Motor neuron (in vitro differentiated cells): ENCODE measurements at regions not wholly inside any gene's neighbourhood (a gene's known extent, or its start where the extent isn't known, plus 50 kb on each side); places are given as distances from the start of the nearest gene placed in this dataset.
"Not testable (repeated sequence)": the region's sequence is repeated elsewhere in the genome, so short reads cannot be mapped to it uniquely, and the experiment has no call there.

Experiments used
- ATAC-seq, 8 experiments: fragments of 200-7000 bp; cut with Tn5 transposase; replicated peaks in 6 of 8; 2 replicates each; pipeline ENCODE4 v1.8.0; 2021; ENCODE audit warnings: mild to moderate bottlenecking in 8 of 8, moderate library complexity in 8 of 8
- H3K27ac ChIP-seq, 2 donors: fragments of 250-450 bp; sonication (Bioruptor Pico); 2 replicates each; pipeline ENCODE4 v1.9.0; 2021; ENCODE audit warnings: antibody characterized with exemption in 2 of 2, mild to moderate bottlenecking in 2 of 2, moderate library complexity in 1 of 2
- H3K4me1 ChIP-seq, 2 donors: fragments of 250-450 bp; sonication (Bioruptor Pico); replicated peaks in 1 of 2; 2 replicates each; pipeline ENCODE4 v1.6.1; 2021; ENCODE audit warnings: antibody characterized with exemption in 2 of 2, mild to moderate bottlenecking in 2 of 2, moderate library complexity in 1 of 2
- H3K4me3 ChIP-seq, 5 donors: fragments of 250-450 bp; sonication (Bioruptor Pico); 2 replicates each; pipeline ENCODE4 v1.9.0; 2021; ENCODE audit warnings: antibody characterized with exemption in 5 of 5, mild to moderate bottlenecking in 5 of 5, moderate library complexity in 4 of 5
- WGBS, 10 experiments: fragments of 450-650 bp; shearing (Covaris generic); methylation state at CpG; one replicate each; pipeline ENCODE4 v1.0.0; 2022; 5-methylcytosine and 5-hydroxymethylcytosine counted together
- in situ Hi-C, 9 experiments: fragments of 400-800 bp; cut with MboI; loops; one replicate each; pipeline ENCODE4 v1.15.0; 2021; ENCODE audit warnings: low sequenced_read_pairs in 9 of 9, low pct_unique_long_range_greater_than_20kb in 2 of 9; ENCODE audit not compliant: unreplicated experiment in 9 of 9

DNA sequence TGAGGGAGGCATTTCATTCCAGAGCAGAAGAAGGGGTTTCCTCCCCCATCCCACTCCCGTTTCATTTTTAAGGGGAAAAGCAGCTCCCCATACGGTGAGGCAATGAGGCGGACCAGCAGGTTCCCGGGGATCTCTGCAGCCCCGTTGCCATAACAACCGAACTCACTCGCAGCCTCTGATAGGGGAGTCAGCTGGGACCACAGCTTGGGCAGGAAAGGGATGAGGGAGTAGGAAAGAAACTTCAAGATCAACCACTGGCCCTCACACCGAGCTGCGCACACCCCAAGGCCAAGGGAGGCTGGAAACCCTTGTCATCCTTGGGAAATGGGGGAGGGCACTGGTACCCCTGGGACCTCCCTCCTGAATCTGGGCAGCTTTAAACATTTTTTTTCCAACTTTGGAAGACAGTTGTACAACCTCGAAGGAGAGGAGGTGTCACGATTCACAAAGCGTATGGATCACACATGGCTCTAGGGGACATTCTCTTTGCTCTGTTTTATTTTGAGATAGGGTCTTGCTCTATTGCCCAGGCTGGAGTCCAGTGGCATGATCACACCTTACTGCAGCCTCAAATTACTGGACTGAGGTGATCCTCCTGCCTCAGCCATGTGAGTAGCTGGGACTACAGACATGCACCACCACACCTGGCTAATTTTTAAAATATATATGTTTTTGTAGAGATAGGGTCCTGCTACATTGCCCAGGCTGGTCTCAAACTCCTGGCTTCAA lies 160.6 kb downstream of the CRLF3 start:
- H3K4me1 ChIP-seq, H3K4me3 ChIP-seq, in situ Hi-C loops, H3K27ac ChIP-seq: not testable (repeated sequence)
- peak in 3 of 8 experiments; percentile 12 to 30 (median 13) for ATAC-seq
- 0 to 70% (median 36%) methylated on average over 1 to 4 of the region's 12 CpGs; no CpG with 5 or more reads in 7 of the 10 experiments for WGBS, 10 experiments

- H3K27ac ChIP-seq, H3K4me1 ChIP-seq, in situ Hi-C loops, H3K4me3 ChIP-seq: not testable (repeated sequence)
- WGBS, 10 experiments, result no CpG with 5 or more reads among the region's 4 CpGs
- ATAC-seq, result peak in 6 of 8 experiments; percentile 44 to 83 (median 70)
Measured at GRCh38 chr17:30657148-30657547, 167.3 kb downstream of the CRLF3 start.

GRCh38 chr17:30653038-30653437 lies 171.5 kb downstream of the CRLF3 start:
- in situ Hi-C loops, H3K4me3 ChIP-seq, ATAC-seq, H3K27ac ChIP-seq, H3K4me1 ChIP-seq: not testable (repeated sequence)
- no CpG with 5 or more reads among the region's 1 CpG for WGBS, 10 experiments

- WGBS, 10 experiments, result no CpG with 5 or more reads among the region's 7 CpGs
- in situ Hi-C loops, H3K4me1 ChIP-seq, H3K4me3 ChIP-seq, H3K27ac ChIP-seq: not testable (repeated sequence)
- ATAC-seq, result peak in 3 of 8 experiments; percentile 14 to 26 (median 20)
Measured at GRCh38 chr17:30650149-30650548, 172.9 kb downstream of the GOSR1 start.

- 80 to 100% methylated on average over 1 to 2 of the region's 7 CpGs; no CpG with 5 or more reads in 8 of the 10 experiments for WGBS, 10 experiments
- H3K27ac ChIP-seq, H3K4me1 ChIP-seq, in situ Hi-C loops, H3K4me3 ChIP-seq, ATAC-seq: not testable (repeated sequence)
Measured at GRCh38 chr17:30648015-30648620, 170.9 kb downstream of the GOSR1 start.

GRCh38 chr17:30645875-30646274 lies 168.7 kb downstream of the GOSR1 start:
- 0% methylated on average over 1 of the region's 7 CpGs; no CpG with 5 or more reads in 9 of the 10 experiments for WGBS, 10 experiments
- ATAC-seq, result peak in 6 of 8 experiments; percentile 17 to 58 (median 36)
- in situ Hi-C loops, H3K4me3 ChIP-seq, H3K4me1 ChIP-seq, H3K27ac ChIP-seq: not testable (repeated sequence)

DNA sequence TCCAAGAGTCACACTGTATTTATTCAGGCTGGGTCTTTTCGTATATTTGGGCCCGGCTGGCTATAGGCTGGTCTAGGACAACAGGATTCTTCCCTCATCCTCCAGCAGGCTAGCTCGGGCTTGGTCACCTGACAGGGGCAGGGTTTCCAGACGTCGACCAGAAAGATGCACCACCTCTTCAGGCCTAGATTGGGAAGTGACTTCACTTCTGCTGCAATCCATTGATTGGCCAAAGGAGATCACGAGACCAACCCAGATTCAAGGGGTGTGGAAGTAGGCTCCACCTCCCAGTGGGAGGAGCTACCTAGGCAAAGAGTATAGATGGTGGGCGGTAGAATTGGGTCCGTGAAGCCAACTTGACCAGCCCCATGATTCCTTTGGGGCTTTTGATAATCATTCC lies 167.5 kb downstream of the GOSR1 start:
- H3K4me3 ChIP-seq, in situ Hi-C loops, H3K4me1 ChIP-seq, H3K27ac ChIP-seq: not testable (repeated sequence)
- peak; percentile 81 to 95 (median 90) for ATAC-seq
- WGBS, 10 experiments, result no CpG with 5 or more reads among the region's 8 CpGs

DNA sequence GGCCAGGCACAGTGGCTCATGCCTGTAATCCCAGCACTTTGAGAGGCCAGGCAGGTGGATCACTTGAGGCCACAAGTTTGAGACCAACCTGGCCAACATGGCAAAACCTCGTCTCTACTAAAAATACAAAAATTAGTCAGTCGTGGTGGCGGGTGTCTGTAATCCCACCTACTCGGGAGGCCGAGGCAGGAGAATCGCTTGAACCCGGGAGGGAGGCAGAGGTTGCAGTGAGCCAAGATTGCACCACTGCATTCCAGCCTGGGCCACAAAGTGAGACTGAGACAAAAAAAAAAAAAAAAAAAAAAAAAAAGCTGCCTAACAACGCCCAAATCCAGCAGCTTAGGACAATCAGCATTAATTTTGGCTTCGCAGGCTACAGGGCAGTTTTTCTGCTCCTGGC lies 167.1 kb downstream of the GOSR1 start:
- ATAC-seq, result peak in 1 of 8 experiments; percentile 22
- WGBS, 10 experiments, result no CpG with 5 or more reads among the region's 9 CpGs
- H3K4me3 ChIP-seq, in situ Hi-C loops, H3K4me1 ChIP-seq, H3K27ac ChIP-seq: not testable (repeated sequence)

DNA sequence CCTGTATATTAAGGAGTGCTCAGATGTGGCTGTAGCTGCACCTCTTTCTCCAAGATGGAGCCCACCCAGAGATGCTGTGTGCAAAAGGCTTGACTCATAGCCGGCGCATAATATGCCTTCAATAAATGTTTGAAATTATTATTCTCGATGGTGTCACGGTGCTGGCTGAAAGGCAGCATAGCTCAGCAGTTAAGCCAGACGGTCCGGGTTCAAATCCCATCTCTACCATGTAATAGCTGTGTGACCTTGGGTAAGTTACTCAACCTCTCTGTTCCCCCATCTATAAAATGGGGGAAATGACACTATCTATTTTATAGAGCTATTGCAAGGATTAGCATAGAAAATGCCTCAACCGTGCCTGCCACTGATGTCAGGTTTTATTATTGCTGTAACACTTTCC lies 164.2 kb downstream of the GOSR1 start:
- H3K4me3 ChIP-seq, ATAC-seq, H3K4me1 ChIP-seq, in situ Hi-C loops, H3K27ac ChIP-seq: not testable (repeated sequence)
- no CpG with 5 or more reads among the region's 7 CpGs for WGBS, 10 experiments

DNA sequence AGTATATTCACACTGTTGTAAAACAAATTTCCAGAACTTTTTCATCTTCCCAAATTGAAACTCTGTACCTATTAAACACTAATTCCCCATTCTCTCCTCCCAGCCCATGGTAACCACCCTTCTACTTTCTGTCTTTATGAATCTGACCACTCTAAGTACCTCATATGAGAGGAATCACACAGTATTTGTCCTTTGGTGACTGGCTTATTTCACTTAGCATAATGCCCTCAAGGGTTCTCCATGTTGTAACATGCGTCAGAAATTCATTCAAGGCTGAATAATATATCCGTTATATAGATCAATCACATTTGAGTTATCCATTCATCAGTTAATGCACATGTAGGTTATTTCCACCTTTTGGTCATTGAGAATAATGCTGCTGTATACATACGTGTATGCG lies 162.2 kb downstream of the GOSR1 start:
- H3K27ac ChIP-seq, in situ Hi-C loops, H3K4me3 ChIP-seq, H3K4me1 ChIP-seq: not testable (repeated sequence)
- ATAC-seq, result peak in 2 of 8 experiments; percentile 69 to 81
- WGBS, 10 experiments, result no CpG with 5 or more reads among the region's 4 CpGs

- in situ Hi-C loops, ATAC-seq, H3K27ac ChIP-seq, H3K4me3 ChIP-seq, H3K4me1 ChIP-seq: not testable (repeated sequence)
- no CpG with 5 or more reads among the region's 4 CpGs for WGBS, 10 experiments
Measured at GRCh38 chr17:30638968-30639367, 161.8 kb downstream of the GOSR1 start.

GRCh38 chr17:30631651-30632050 lies 154.4 kb downstream of the GOSR1 start:
- H3K4me3 ChIP-seq, H3K4me1 ChIP-seq, H3K27ac ChIP-seq, ATAC-seq, in situ Hi-C loops: not testable (repeated sequence)
- 86 to 100% (median 100%) methylated on average over 1 to 5 of the region's 6 CpGs; no CpG with 5 or more reads in 5 of the 10 experiments for WGBS, 10 experiments

GRCh38 chr17:30625380-30625779 lies 148.2 kb downstream of the GOSR1 start:
- WGBS, 10 experiments, result 100% methylated on average over 5 of the region's 18 CpGs; no CpG with 5 or more reads in 9 of the 10 experiments
- H3K4me1 ChIP-seq, in situ Hi-C loops, H3K4me3 ChIP-seq, ATAC-seq, H3K27ac ChIP-seq: not testable (repeated sequence)

GRCh38 chr17:30624180-30624579 lies 147.0 kb downstream of the GOSR1 start:
- H3K4me3 ChIP-seq, ATAC-seq, in situ Hi-C loops, H3K27ac ChIP-seq, H3K4me1 ChIP-seq: not testable (repeated sequence)
- 83 to 100% (median 93%) methylated on average over 3 to 9 of the region's 16 CpGs; no CpG with 5 or more reads in 5 of the 10 experiments for WGBS, 10 experiments
